Lower leg skin (tissue), 3 donors: ENCODE measurements at regions not wholly inside any gene's neighbourhood (a gene's known extent, or its start where the extent isn't known, plus 50 kb on each side); places are given as distances from the start of the nearest gene placed in this dataset.
"Not testable (repeated sequence)": the region's sequence is repeated elsewhere in the genome, so short reads cannot be mapped to it uniquely, and the experiment has no call there.

Experiments used
- DNase-seq, 2 donors: peaks; one replicate each; pipeline ENCODE4 v3.0.0-alpha.2; 2019; ENCODE audit warnings: low spot score in 2 of 2
- H3K4me3 ChIP-seq: fragments of 200-600 bp; sonication (generic); 2 replicates; pipeline ENCODE4 v1.5.1; 2017; ENCODE audit warnings: mild to moderate bottlenecking, low read depth; ENCODE audit not compliant: poor library complexity, severe bottlenecking
- WGBS, 2 donors: methylation state at CpG; one replicate each; pipeline ENCODE4 v1.1.5; 2018; 5-methylcytosine and 5-hydroxymethylcytosine counted together
- intact Hi-C: fragments of 100-400 bp; cut with DNase I; formaldehyde crosslinking; loops from one replicate; pipeline ENCODE4 v1.15.0; 2023; ENCODE audit warnings: low total_unique reads

- DNase-seq, H3K4me3 ChIP-seq, intact Hi-C loops: not testable (repeated sequence)
- 65 to 71% methylated on average over 1 of the region's 1 CpG for WGBS, 2 donors
Observed at GRCh38 chr10:46645110-46645509, 66.2 kb downstream of the SYT15 start.

- H3K4me3 ChIP-seq, intact Hi-C loops: not testable (repeated sequence)
- WGBS, 2 donors, result 57 to 64% methylated on average over 2 of the region's 3 CpGs
Observed at GRCh38 chr10:46646132-46646531, 67.2 kb downstream of the SYT15 start.

GRCh38 chr10:46650967-46651366 lies 72.0 kb downstream of the SYT15 start:
- 100% methylated on average over 1 of the region's 5 CpGs; no CpG with 5 or more reads in 1 of the 2 donors for WGBS, 2 donors
- H3K4me3 ChIP-seq, intact Hi-C loops, DNase-seq: not testable (repeated sequence)

More at GRCh38 chr10:46646132-46646531, 67.2 kb downstream of the SYT15 start:
- DNase-seq, result not testable (repeated sequence)

GRCh38 chr10:46657437-46657836 lies 78.5 kb downstream of the SYT15 start:
- H3K4me3 ChIP-seq, intact Hi-C loops, DNase-seq: not testable (repeated sequence)
- WGBS, 2 donors, result no CpG with 5 or more reads among the region's 3 CpGs

GRCh38 chr10:46660027-46660834 lies 81.3 kb downstream of the SYT15 start:
- DNase-seq, result not testable (repeated sequence)
- 0 to 23% methylated on average over 1 of the region's 8 CpGs for WGBS, 2 donors

GRCh38 chr10:46660835-46661164 lies 81.9 kb downstream of the SYT15 start:
- intact Hi-C loops, DNase-seq, H3K4me3 ChIP-seq: not testable (repeated sequence)

More at GRCh38 chr10:46660027-46660834, 81.3 kb downstream of the SYT15 start:
- H3K4me3 ChIP-seq, intact Hi-C loops: not testable (repeated sequence)

- DNase-seq, intact Hi-C loops, H3K4me3 ChIP-seq: not testable (repeated sequence)
- 86 to 89% methylated on average over 1 of the region's 1 CpG for WGBS, 2 donors
Observed at GRCh38 chr10:46665536-46665935, 86.6 kb downstream of the SYT15 start.

DNA sequence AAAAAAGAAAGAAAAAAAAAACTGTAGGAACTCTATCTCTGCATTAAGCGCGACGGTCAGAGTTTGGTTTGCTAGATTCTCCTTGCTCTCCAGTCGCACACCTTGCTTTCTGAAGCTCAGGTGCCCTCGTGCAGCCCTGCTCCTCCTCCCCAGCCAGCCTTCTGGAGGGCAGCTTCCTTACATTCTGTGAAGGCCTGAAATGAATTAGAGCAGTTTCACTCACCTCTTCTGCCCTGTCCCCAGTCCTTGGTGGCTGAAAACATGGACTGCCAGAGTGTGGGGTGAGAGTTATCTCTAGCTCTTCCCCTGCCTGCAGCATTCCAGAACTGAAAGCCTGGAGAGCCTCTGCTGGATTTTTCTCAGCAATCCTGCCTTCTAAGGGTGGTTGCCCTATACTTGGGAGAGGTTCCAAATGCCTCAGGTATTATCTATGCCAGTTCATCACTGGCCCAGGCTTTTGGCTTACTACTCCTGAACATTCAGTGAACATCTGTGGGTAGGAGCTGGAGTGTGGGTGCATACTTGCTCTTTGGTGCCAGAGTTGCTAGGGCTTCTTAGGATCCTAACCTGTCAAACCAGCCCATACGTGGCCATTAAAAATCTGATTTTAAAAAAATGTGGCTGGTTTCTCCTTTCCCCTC lies 89.5 kb downstream of the SYT15 start:
- DNase-seq, H3K4me3 ChIP-seq, intact Hi-C loops: not testable (repeated sequence)
- WGBS, 2 donors, result 70 to 73% methylated on average over 6 of the region's 6 CpGs

DNA sequence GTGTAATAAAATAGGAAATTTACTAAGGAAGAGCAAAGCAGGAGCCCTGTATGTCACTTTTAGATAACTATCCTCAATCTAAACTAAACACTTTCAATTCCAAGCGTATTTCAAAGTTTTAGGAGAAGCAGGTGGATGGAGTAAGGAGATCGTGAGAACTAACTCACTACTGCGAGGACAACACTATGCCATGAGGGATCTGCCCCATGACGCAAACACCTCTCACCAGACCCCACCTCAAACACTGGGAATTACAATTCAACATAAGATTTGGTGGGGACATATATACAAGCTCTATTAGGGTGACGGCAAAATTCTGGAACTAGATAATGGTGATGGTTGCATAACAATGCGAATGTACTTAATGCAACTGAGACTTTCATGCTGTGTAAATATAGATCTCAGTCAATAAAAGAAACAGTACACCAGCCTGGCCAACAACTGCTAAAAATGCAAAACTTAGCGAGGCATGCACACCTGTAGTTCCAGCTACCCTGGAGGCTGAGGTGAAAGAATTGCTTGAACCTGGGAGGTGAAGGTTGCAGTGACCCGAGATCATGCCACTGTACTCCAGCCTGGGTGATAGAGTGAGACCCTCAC lies 99.0 kb downstream of the SYT15 start:
- WGBS, 2 donors, result no CpG with 5 or more reads among the region's 8 CpGs
- not testable (repeated sequence) for DNase-seq

GRCh38 chr10:46691397-46691796 lies 112.5 kb downstream of the SYT15 start:
- DNase-seq, H3K4me3 ChIP-seq, intact Hi-C loops: not testable (repeated sequence)
- no CpG with 5 or more reads among the region's 2 CpGs for WGBS, 2 donors

More for the DNA sequence above, 99.0 kb downstream of the SYT15 start:
- intact Hi-C loops, H3K4me3 ChIP-seq: not testable (repeated sequence)

- DNase-seq, intact Hi-C loops, H3K4me3 ChIP-seq: not testable (repeated sequence)
- 16 to 20% methylated on average over 1 to 2 of the region's 2 CpGs for WGBS, 2 donors
Observed at GRCh38 chr10:46693218-46693617, 114.3 kb downstream of the SYT15 start.

- DNase-seq, H3K4me3 ChIP-seq, intact Hi-C loops: not testable (repeated sequence)
Observed at GRCh38 chr10:46717264-46717663, 138.3 kb downstream of the SYT15 start.

DNA sequence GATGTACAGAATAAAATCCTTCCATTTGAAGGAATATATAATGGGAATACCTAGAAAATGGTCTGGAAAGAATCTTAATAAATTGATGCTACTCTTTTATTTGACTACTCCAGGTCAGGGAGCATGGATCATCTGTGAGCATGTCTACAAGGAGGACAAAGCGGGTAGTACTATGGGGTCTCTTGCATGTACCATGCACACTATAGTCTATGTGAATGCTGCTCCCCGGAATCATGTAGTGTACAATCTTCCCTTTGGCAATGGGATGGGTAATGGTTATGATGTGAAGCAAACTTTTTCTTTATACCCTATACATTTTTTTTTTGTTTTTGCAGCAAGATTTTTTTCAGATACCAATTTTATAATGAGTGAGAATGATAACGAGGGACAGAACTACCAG lies 139.1 kb downstream of the SYT15 start:
- H3K4me3 ChIP-seq, DNase-seq, intact Hi-C loops: not testable (repeated sequence)
- 86 to 89% methylated on average over 3 of the region's 3 CpGs for WGBS, 2 donors

DNA sequence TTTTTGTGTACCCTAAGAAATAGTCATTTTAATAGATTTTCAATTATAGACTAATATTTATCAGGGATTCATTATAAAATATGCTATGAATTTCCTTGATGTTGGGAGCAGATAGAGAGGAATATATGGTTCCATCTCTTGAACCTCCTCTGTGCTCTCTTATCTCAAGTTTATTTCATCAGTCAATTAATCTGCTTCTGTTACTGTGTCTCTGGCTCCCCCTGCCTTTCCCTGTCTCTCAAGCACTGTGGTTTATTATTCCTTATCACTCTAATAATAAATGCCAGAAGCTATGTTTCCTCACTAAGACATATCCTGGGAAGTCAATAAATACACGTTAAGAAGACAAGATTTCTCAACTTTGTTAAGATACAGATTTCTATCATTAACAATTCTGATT lies 141.5 kb downstream of the SYT15 start:
- H3K4me3 ChIP-seq, intact Hi-C loops: not testable (repeated sequence)
- WGBS, 2 donors, result no CpG with 5 or more reads among the region's 1 CpG
- DNase-seq, result peak in 1 of 2 donors; percentile 28

DNA sequence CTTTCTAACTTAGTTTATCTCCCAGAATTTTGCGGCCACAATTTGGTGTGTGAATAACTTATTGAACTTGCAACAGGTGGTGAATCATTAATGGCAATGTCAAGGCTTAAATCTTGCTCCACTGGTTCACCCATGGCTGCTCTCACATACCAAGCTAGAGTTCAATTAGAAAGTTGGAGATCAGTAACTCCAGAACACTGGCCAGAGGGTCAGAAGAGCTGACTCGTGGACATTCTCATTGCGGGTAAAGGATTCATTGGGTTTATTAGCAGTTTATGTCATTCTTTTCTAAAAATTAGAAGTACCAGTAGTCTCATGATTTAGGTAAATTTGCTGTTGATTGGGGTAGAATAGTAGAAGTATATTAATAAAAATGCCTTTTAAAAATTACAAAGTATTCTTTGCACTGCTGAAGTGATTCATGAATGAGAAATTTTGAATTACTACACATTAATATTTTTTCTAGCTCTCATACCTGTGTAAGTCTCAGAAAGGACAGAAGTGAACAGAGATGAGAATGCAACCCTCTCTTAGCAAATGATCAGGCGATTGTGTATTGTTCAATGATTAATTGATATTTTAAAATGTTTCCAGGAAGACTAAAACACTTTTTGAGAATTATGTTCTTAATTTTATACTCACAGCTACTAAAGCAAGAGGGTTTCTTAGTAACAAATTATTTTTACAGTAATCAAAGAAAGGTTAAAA lies 142.0 kb downstream of the SYT15 start:
- intact Hi-C loops, DNase-seq, H3K4me3 ChIP-seq: not testable (repeated sequence)
- WGBS, 2 donors, result 80 to 89% methylated on average over 3 to 4 of the region's 4 CpGs
